H1 (cell line): ENCODE measurements at regions not wholly inside any gene's neighbourhood (a gene's known extent, or its start where the extent isn't known, plus 50 kb on each side); places are given as distances from the start of the nearest gene placed in this dataset.

ENCODE experiments used
- CTCF ChIP-seq, 3 experiments: IDR thresholded peaks; 1 replicate in 2 of 3; 2 replicates in 1 of 3; pipeline versions ENCODE4 v1.5.1 to v1.6.1; 2011; ENCODE audit warnings: low read length in 3 of 3, mild to moderate bottlenecking in 3 of 3, inconsistent platforms in 2 of 3, low read depth in 1 of 3, moderate library complexity in 1 of 3; ENCODE audit not compliant: insufficient read depth in 1 of 3; ENCODE audit errors: control extremely low read depth in 1 of 3
- EP300 ChIP-seq, 2 experiments: IDR thresholded peaks; 1 replicate in 1 of 2; 2 replicates in 1 of 2; pipeline ENCODE4 v1.6.1; 2011 to 2012; ENCODE audit warnings: low read depth in 2 of 2, low read length in 2 of 2, mild to moderate bottlenecking in 2 of 2, borderline replicate concordance in 1 of 2, inconsistent platforms in 1 of 2, moderate library complexity in 1 of 2
- EZH2 ChIP-seq: fragments of 200-600 bp; sonication (generic); IDR thresholded peaks from 2 replicates; pipeline ENCODE4 v1.7.1; 2012; ENCODE audit warnings: low read depth, mild to moderate bottlenecking, moderate library complexity, low read length, inconsistent platforms; ENCODE audit not compliant: severe bottlenecking
- KDM5A ChIP-seq: fragments of 200-600 bp; IDR thresholded peaks from 2 replicates; pipeline ENCODE4 v1.7.1; 2012; ENCODE audit warnings: mild to moderate bottlenecking, low read length, inconsistent platforms, mixed read lengths
- MAX ChIP-seq: IDR thresholded peaks from 2 replicates; pipeline ENCODE4 v1.6.1; 2012; ENCODE audit warnings: inconsistent platforms
- POLR2AphosphoS5 ChIP-seq: IDR thresholded peaks from 2 replicates; pipeline ENCODE4 v1.6.1; 2011; ENCODE audit warnings: low read depth, low read length
- POU5F1 ChIP-seq: IDR thresholded peaks from 2 replicates; pipeline ENCODE4 v1.6.1; 2011; ENCODE audit warnings: low read depth, mild to moderate bottlenecking, low read length, moderate library complexity
- SUZ12 ChIP-seq: fragments of 200-600 bp; sonication (generic); IDR thresholded peaks from 2 replicates; pipeline ENCODE4 v1.6.1; 2012; ENCODE audit warnings: mild to moderate bottlenecking, inconsistent platforms, low read length, moderate library complexity, mixed read lengths

GRCh38 chr1:199821029-199821779 lies 206.3 kb upstream of the NR5A2 start:
- TF ChIP-seq CTCF (IDR thresholded peaks at IDR 0.05; ENCODE audit: control extremely low read depth in 1 of 3, insufficient read depth in 1 of 3, low read depth in 1 of 3, low read length in 3 of 3), result no peak
- no peak for TF ChIP-seq EZH2
- no peak for TF ChIP-seq POU5F1
- TF ChIP-seq SUZ12, result no peak
- no peak for TF ChIP-seq MAX
- TF ChIP-seq POLR2AphosphoS5, result no peak
- TF ChIP-seq EP300 (IDR thresholded peaks at IDR 0.05; ENCODE audit: borderline replicate concordance in 1 of 2, low read depth in 2 of 2, low read length in 2 of 2), result no peak
- no peak for TF ChIP-seq KDM5A
